Testis (tissue), 2 donors: ENCODE measurements at regions not wholly inside any gene's neighbourhood (a gene's known extent, or its start where the extent isn't known, plus 50 kb on each side); places are given as distances from the start of the nearest gene placed in this dataset.

Experiments used
- DNase-seq: peaks from one replicate; pipeline ENCODE4 v3.0.0-alpha.2; 2019
- H3K27ac ChIP-seq, 2 donors: fragments of 200-600 bp; sonication (generic); one replicate each; pipeline ENCODE4 v1.5.1; 2019
- H3K27me3 ChIP-seq: fragments of 200-600 bp; sonication (generic); one replicate; pipeline ENCODE4 v1.5.1; 2019
- H3K36me3 ChIP-seq: fragments of 200-600 bp; sonication (generic); one replicate; pipeline ENCODE4 v1.5.1; 2017; ENCODE audit warnings: low read depth; ENCODE audit errors: missing control alignments
- H3K4me1 ChIP-seq: fragments of 200-600 bp; sonication (generic); one replicate; pipeline ENCODE4 v1.5.1; 2019
- H3K4me3 ChIP-seq, 2 donors: fragments of 200-600 bp; sonication (generic); one replicate each; pipeline ENCODE4 v1.5.1; 2017 to 2019
- H3K9me3 ChIP-seq: fragments of 200-600 bp; sonication (generic); one replicate; pipeline ENCODE4 v1.5.1; 2017
- CTCF ChIP-seq, 3 experiments: fragments of 450-650 bp in 2 of 3; fragments of 200-600 bp in 1 of 3; sonication (generic) in 1 of 3; IDR thresholded peaks; one replicate each; pipeline ENCODE4 v1.5.1; 2016 to 2019; ENCODE audit warnings: antibody characterized with exemption in 3 of 3, mild to moderate bottlenecking in 2 of 3, moderate library complexity in 1 of 3
- POLR2A ChIP-seq: fragments of 450-650 bp; IDR thresholded peaks from one replicate; pipeline ENCODE4 v1.6.1; 2017; ENCODE audit warnings: antibody characterized with exemption, mild to moderate bottlenecking, moderate library complexity
- WGBS, 2 donors: methylation state at CpG; one replicate each; pipeline ENCODE4 v1.1.5; 2018; 5-methylcytosine and 5-hydroxymethylcytosine counted together
- intact Hi-C: fragments of 100-400 bp; cut with DNase I; formaldehyde crosslinking; loops from one replicate; pipeline ENCODE4 v1.15.1; 2023; ENCODE audit warnings: low total_unique reads

DNA sequence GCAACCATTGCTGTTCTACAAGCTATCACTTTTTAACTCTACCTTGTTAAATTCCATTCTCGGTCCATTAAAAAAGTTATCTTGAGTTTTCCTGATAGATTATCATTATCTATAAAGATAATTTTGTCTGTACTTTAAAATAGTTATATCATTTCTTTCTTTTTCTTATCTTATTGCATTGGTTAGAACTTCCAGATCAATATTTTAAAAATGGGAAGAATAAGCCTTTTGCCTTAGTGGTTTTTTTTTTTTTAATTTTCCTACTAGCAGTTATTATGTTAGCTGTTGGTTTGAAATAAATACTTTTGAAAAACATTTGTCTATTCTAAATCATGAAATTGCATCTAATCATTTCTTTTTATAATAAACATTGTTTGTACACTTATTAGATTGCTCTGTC is 71.0 kb upstream of the ATF3 start:
- H3K9me3 ChIP-seq: no peaks in the 10 kb centered on the region
- no peak overlapping the region for H3K4me3 ChIP-seq
- no peak for TF ChIP-seq POLR2A
- no peak for TF ChIP-seq CTCF (IDR thresholded peaks at IDR 0.05)
- 45 to 96% methylated on average over 1 of the region's 1 CpG for WGBS, 2 donors
- no peaks in the 10 kb centered on the region for H3K36me3 ChIP-seq
- intact Hi-C loops: no loop called here
- H3K27ac ChIP-seq: no peak overlapping the region
- no peak for DNase-seq
- H3K27me3 ChIP-seq: no peaks in the 10 kb centered on the region
- no peaks in the 10 kb centered on the region for H3K4me1 ChIP-seq

- no peaks in the 10 kb centered on the region for H3K4me1 ChIP-seq
- no peak for TF ChIP-seq CTCF (IDR thresholded peaks at IDR 0.05)
- no peak for TF ChIP-seq POLR2A
- WGBS, 2 donors: 83 to 84% methylated on average over 6 of the region's 6 CpGs
- DNase-seq: no peak
- H3K9me3 ChIP-seq: no peaks in the 10 kb centered on the region
- no peak overlapping the region for H3K27ac ChIP-seq
- no peaks in the 10 kb centered on the region for H3K27me3 ChIP-seq
- intact Hi-C loops: no loop called here
- no peaks in the 10 kb centered on the region for H3K36me3 ChIP-seq
- H3K4me3 ChIP-seq: no peak overlapping the region
These were observed 68.7 kb upstream of the ATF3 start for GRCh38 chr1:212539737-212540430.

- DNase-seq: no peak
- Histone ChIP-seq H3K27ac (no peak overlapping the region), H3K4me3 (no peak overlapping the region), H3K4me1 (no peaks in the 10 kb centered on the region), H3K9me3 (no peaks in the 10 kb centered on the region), H3K27me3 (no peaks in the 10 kb centered on the region), H3K36me3 (no peaks in the 10 kb centered on the region)
- TF ChIP-seq POLR2A (no peak), CTCF (IDR thresholded peaks at IDR 0.05) (no peak)
- WGBS, 2 donors: 83 to 91% methylated on average over 5 of the region's 5 CpGs
- intact Hi-C loops: no loop called here
These were observed 65.8 kb upstream of the ATF3 start for GRCh38 chr1:212542761-212543187.

GRCh38 chr1:212544110-212544509 is 64.5 kb upstream of the ATF3 start:
- DNase-seq: no peak
- Histone ChIP-seq H3K36me3 (no peaks in the 10 kb centered on the region), H3K9me3 (no peaks in the 10 kb centered on the region), H3K4me1 (no peaks in the 10 kb centered on the region), H3K4me3 (no peak overlapping the region), H3K27ac (no peak overlapping the region), H3K27me3 (no peaks in the 10 kb centered on the region)
- TF ChIP-seq POLR2A: no peak
- no peak for TF ChIP-seq CTCF (IDR thresholded peaks at IDR 0.05)
- intact Hi-C loops: no loop called here
- WGBS, 2 donors: 48 to 71% methylated on average over 1 of the region's 1 CpG
